ENCODE measurements at regions not wholly inside any gene's neighbourhood (a gene's known extent, or its start where the extent isn't known, plus 50 kb on each side); places are given as distances from the start of the nearest gene placed in this dataset.

DNA sequence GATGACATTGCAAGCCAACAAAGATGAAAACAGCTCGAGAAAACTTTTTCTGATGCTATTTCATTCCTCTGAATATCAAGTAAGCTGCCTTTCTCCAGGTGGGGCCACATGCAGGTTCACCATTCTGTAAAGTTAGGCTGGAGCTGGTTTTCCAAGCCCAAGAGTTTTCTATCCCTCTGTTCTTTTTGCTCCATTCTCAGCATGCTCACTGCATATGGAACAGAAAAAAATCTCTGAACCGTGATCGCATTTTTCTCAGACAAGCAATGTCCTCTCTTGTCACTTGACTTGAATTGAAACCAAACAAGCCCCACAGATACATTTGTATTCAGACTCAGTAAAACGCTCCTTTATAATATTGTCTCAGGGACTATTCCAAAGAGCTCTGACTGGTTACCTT, 451.6 kb downstream of the FRK start:
- Histone ChIP-seq H4K20me1 (ENCODE audit: insufficient read depth) (no peaks in the 10 kb centered on the region), H3K4me1 (ENCODE audit: control insufficient read depth in 1 of 2, insufficient read depth in 2 of 2, low read length in 2 of 2) (no peaks in the 10 kb centered on the region), H3K9ac (ENCODE audit: low read length) (no peak overlapping the region), H3K9me3 (ENCODE audit: control insufficient read depth in 1 of 2, insufficient read depth in 1 of 2, low read depth in 1 of 2, low read length in 2 of 2) (no peaks in the 10 kb centered on the region), H3K79me2 (ENCODE audit: insufficient read depth, low read length) (no peaks in the 10 kb centered on the region), H3K4me3 (replicated peaks in 1 of 2; ENCODE audit: low read depth in 1 of 2, low read length in 2 of 2) (no peak overlapping the region), H3K27ac (ENCODE audit: low read depth, low read length) (no peak overlapping the region), H3K36me3 (ENCODE audit: control insufficient read depth in 1 of 2, insufficient read depth in 2 of 2, low read length in 2 of 2) (no peaks in the 10 kb centered on the region), H3K27me3 (ENCODE audit: insufficient read depth, low read length) (peaks cover 31% of the 10 kb centered on the region; the same call in 1 of the 2 replicates), H3K4me2 (ENCODE audit: low read length) (no peak overlapping the region), H2AFZ (ENCODE audit: low read depth, low read length, poor library complexity, severe bottlenecking) (no peak overlapping the region), H3K9me2 (ENCODE audit: insufficient read depth) (no peaks in the 10 kb centered on the region)
- ATAC-seq (no peak), DNase-seq (ENCODE audit: low read depth, low spot score) (no peak)
- ChIA-PET POLR2A (no interaction called here), CTCF (no interaction called here), RAD21 (ENCODE audit: low non-redundant PET in 1 of 2, low total read pairs in 2 of 2, uncharacterized antibody in 2 of 2, unreplicated experiment in 2 of 2) (no interaction called here)
- BruUV-seq (replicated peaks), result no TSS peak
- intact Hi-C loops (cut with micrococcal nuclease), result no loop called here
- no peak for TF ChIP-seq TCF7L2 (IDR thresholded peaks at IDR 0.05; ENCODE audit: borderline replicate concordance, extremely low read depth, insufficient read depth, insufficient read length)
- TF ChIP-seq JUND (IDR thresholded peaks at IDR 0.05), result no peak
- TF ChIP-seq SP1 (IDR thresholded peaks at IDR 0.05; ENCODE audit: low read depth), result no peak
- TF ChIP-seq ATF3 (IDR thresholded peaks at IDR 0.05), result no peak
- TF ChIP-seq ZNF274 (IDR thresholded peaks at IDR 0.05; ENCODE audit: low read depth, low read length), result no peak
- TF ChIP-seq POLR2A (IDR thresholded peaks at IDR 0.05; ENCODE audit: borderline replicate concordance, extremely low read depth, insufficient read depth, insufficient read length), result no peak
- TF ChIP-seq FOSL1 (IDR thresholded peaks at IDR 0.05; ENCODE audit: low read depth), result no peak
- TF ChIP-seq EZH2 (IDR thresholded peaks at IDR 0.05), result no peak
- TF ChIP-seq, protein P1, sequence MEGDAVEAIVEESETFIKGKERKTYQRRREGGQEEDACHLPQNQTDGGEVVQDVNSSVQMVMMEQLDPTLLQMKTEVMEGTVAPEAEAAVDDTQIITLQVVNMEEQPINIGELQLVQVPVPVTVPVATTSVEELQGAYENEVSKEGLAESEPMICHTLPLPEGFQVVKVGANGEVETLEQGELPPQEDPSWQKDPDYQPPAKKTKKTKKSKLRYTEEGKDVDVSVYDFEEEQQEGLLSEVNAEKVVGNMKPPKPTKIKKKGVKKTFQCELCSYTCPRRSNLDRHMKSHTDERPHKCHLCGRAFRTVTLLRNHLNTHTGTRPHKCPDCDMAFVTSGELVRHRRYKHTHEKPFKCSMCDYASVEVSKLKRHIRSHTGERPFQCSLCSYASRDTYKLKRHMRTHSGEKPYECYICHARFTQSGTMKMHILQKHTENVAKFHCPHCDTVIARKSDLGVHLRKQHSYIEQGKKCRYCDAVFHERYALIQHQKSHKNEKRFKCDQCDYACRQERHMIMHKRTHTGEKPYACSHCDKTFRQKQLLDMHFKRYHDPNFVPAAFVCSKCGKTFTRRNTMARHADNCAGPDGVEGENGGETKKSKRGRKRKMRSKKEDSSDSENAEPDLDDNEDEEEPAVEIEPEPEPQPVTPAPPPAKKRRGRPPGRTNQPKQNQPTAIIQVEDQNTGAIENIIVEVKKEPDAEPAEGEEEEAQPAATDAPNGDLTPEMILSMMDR (IDR thresholded peaks at IDR 0.05 in 2 of 3, conservative IDR thresholded peaks at IDR 0.05 in 1 of 3; ENCODE audit: borderline replicate concordance in 1 of 3, insufficient read depth in 1 of 3, low read depth in 2 of 3, low read length in 2 of 3), result no peak
- no peak for TF ChIP-seq ZBTB33 (IDR thresholded peaks at IDR 0.05; ENCODE audit: extremely low read depth, insufficient replicate concordance, low read length)
- no peak for TF ChIP-seq ELF1 (IDR thresholded peaks at IDR 0.05; ENCODE audit: borderline replicate concordance, low read depth)
- TF ChIP-seq CEBPB (IDR thresholded peaks at IDR 0.05; ENCODE audit: low read depth), result no peak
- TF ChIP-seq, protein P2, sequence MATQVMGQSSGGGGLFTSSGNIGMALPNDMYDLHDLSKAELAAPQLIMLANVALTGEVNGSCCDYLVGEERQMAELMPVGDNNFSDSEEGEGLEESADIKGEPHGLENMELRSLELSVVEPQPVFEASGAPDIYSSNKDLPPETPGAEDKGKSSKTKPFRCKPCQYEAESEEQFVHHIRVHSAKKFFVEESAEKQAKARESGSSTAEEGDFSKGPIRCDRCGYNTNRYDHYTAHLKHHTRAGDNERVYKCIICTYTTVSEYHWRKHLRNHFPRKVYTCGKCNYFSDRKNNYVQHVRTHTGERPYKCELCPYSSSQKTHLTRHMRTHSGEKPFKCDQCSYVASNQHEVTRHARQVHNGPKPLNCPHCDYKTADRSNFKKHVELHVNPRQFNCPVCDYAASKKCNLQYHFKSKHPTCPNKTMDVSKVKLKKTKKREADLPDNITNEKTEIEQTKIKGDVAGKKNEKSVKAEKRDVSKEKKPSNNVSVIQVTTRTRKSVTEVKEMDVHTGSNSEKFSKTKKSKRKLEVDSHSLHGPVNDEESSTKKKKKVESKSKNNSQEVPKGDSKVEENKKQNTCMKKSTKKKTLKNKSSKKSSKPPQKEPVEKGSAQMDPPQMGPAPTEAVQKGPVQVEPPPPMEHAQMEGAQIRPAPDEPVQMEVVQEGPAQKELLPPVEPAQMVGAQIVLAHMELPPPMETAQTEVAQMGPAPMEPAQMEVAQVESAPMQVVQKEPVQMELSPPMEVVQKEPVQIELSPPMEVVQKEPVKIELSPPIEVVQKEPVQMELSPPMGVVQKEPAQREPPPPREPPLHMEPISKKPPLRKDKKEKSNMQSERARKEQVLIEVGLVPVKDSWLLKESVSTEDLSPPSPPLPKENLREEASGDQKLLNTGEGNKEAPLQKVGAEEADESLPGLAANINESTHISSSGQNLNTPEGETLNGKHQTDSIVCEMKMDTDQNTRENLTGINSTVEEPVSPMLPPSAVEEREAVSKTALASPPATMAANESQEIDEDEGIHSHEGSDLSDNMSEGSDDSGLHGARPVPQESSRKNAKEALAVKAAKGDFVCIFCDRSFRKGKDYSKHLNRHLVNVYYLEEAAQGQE (IDR thresholded peaks at IDR 0.05; ENCODE audit: low read depth), result no peak
- no peak for TF ChIP-seq SIN3A (IDR thresholded peaks at IDR 0.05; ENCODE audit: low read depth)
- no peak for TF ChIP-seq SRF (IDR thresholded peaks at IDR 0.05; ENCODE audit: low read depth)
